GM23248 (cell line): ENCODE measurements at regions not wholly inside any gene's neighbourhood (a gene's known extent, or its start where the extent isn't known, plus 50 kb on each side); places are given as distances from the start of the nearest gene placed in this dataset.

Experiments
- EZH2 ChIP-seq: fragments of 200-600 bp; sonication (generic); IDR thresholded peaks from 2 replicates; pipeline ENCODE4 v1.6.1; 2018; ENCODE audit warnings: antibody characterized with exemption, mild to moderate bottlenecking; ENCODE audit not compliant: insufficient read depth, poor library complexity, severe bottlenecking
- EZH2phosphoT487 ChIP-seq: fragments of 200-600 bp; sonication (generic); IDR thresholded peaks from 2 replicates; pipeline ENCODE4 v1.6.1; 2018; ENCODE audit warnings: antibody characterized with exemption, moderate library complexity, mild to moderate bottlenecking, low read depth; ENCODE audit not compliant: insufficient read depth

GRCh38 chr2:174667250-174667860, 69.8 kb upstream of the WIPF1 start:
- no peak for TF ChIP-seq EZH2
- TF ChIP-seq EZH2phosphoT487: no peak
